ENCODE measurements at regions not wholly inside any gene's neighbourhood (a gene's known extent, or its start where the extent isn't known, plus 50 kb on each side); places are given as distances from the start of the nearest gene placed in this dataset.

- no peak for TF ChIP-seq CTCF (IDR thresholded peaks at IDR 0.05; ENCODE audit: extremely low read depth, missing control alignments)
- no peak for DNase-seq (ENCODE audit: low spot score)
These were observed 164.6 kb upstream of the GRM3 start for GRCh38 chr7:86479144-86479543.

- DNase-seq (ENCODE audit: low spot score): no peak
These were observed 166.3 kb upstream of the GRM3 start for GRCh38 chr7:86477343-86477935.

DNA sequence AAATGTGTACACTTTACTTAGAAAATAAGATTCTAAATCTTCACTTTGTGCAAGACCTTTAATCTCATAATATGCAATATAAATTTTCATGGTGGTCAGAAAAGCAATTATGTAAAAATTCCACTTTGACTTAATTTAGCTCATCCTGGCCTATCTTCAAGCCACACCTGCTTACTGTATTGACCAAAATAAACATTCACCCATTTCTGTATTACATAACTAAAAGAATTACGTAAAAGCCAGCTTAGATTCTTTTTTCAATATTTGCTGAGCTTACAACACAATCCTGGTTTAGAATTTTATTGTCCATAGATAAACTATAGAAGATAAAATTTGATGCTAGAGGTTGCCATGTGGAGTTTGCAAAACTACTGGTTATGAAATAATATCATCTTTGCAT is 172.9 kb upstream of the GRM3 start:
- no peak for DNase-seq (ENCODE audit: low spot score)
- TF ChIP-seq CTCF (IDR thresholded peaks at IDR 0.05; ENCODE audit: extremely low read depth, missing control alignments): no peak

More at GRCh38 chr7:86477343-86477935, 166.3 kb upstream of the GRM3 start:
- TF ChIP-seq CTCF (IDR thresholded peaks at IDR 0.05; ENCODE audit: extremely low read depth, missing control alignments): no peak

GRCh38 chr7:86469680-86470295 is 173.9 kb upstream of the GRM3 start:
- peak; percentile 49 for DNase-seq (ENCODE audit: low spot score)
- TF ChIP-seq CTCF (IDR thresholded peaks at IDR 0.05; ENCODE audit: extremely low read depth, missing control alignments): peak; percentile 54

GRCh38 chr7:86454753-86455152 is 189.0 kb upstream of the GRM3 start:
- no peak for TF ChIP-seq CTCF (IDR thresholded peaks at IDR 0.05; ENCODE audit: extremely low read depth, missing control alignments)
- DNase-seq (ENCODE audit: low spot score): no peak

- TF ChIP-seq CTCF (IDR thresholded peaks at IDR 0.05; ENCODE audit: extremely low read depth, missing control alignments): no peak
- no peak for DNase-seq (ENCODE audit: low spot score)
These were observed 190.3 kb upstream of the GRM3 start for GRCh38 chr7:86453454-86453853.

DNA sequence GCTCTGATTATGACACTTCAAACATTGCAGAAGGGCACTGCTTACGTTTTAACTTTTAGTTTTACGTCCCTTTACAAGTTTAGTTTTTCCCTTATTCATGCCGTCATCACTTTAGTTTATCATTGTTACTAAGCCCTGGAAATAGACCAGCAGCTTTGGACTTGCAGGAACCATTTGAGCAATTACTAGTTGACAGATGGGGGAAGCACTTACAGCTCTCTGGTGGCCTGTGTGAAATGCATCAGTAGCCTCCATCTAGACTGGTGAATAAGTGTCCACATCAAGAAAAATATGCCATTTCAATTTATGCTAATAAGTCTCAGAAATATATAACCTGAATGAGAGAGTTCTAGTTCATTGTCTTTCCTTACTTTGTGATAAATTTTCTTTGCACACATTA is 194.9 kb upstream of the GRM3 start:
- no peak for DNase-seq (ENCODE audit: low spot score)
- TF ChIP-seq CTCF (IDR thresholded peaks at IDR 0.05; ENCODE audit: extremely low read depth, missing control alignments): no peak
